ENCODE measurements at regions not wholly inside any gene's neighbourhood (a gene's known extent, or its start where the extent isn't known, plus 50 kb on each side); places are given as distances from the start of the nearest gene placed in this dataset.
A peak's percentile ranks its signal among the peaks of the same experiment; 100 is the strongest.

- intact Hi-C loops (cut with DNase I), result no loop called here
- TF ChIP-seq CTCF (IDR thresholded peaks at IDR 0.05), result no peak
- no peak overlapping the region for H3K4me3 ChIP-seq
- H3K27me3 ChIP-seq, result no peaks in the 10 kb centered on the region
- no peaks in the 10 kb centered on the region for H3K4me1 ChIP-seq
- H3K27ac ChIP-seq, result no peak overlapping the region
- no peaks in the 10 kb centered on the region for H3K36me3 ChIP-seq
- H3K9me3 ChIP-seq, result no peaks in the 10 kb centered on the region
- WGBS, 2 donors, result 91 to 93% methylated on average over 5 of the region's 5 CpGs
- DNase-seq, result no peak
Observed at GRCh38 chr10:113339121-113339520, 213.7 kb upstream of the HABP2 start.

- H3K27me3 ChIP-seq, result no peaks in the 10 kb centered on the region
- no peaks in the 10 kb centered on the region for H3K9me3 ChIP-seq
- H3K27ac ChIP-seq, result no peak overlapping the region
- no peak overlapping the region for H3K4me3 ChIP-seq
- no peaks in the 10 kb centered on the region for H3K36me3 ChIP-seq
- DNase-seq, result no peak
- intact Hi-C loops (cut with DNase I), result no loop called here
- H3K4me1 ChIP-seq, result no peaks in the 10 kb centered on the region
- 53 to 77% methylated on average over 5 of the region's 5 CpGs for WGBS, 2 donors
- TF ChIP-seq POLR2AphosphoS5 (IDR thresholded peaks at IDR 0.05), result no peak
- TF ChIP-seq POLR2A (IDR thresholded peaks at IDR 0.05), result no peak
- TF ChIP-seq EP300 (IDR thresholded peaks at IDR 0.05), result no peak
- no peak for TF ChIP-seq CTCF (IDR thresholded peaks at IDR 0.05)
Observed at GRCh38 chr10:113340282-113340681, 212.6 kb upstream of the HABP2 start.

GRCh38 chr10:113341138-113341537 is 211.7 kb upstream of the HABP2 start:
- Histone ChIP-seq H3K27me3 (no peaks in the 10 kb centered on the region), H3K9me3 (no peaks in the 10 kb centered on the region), H3K4me1 (no peaks in the 10 kb centered on the region), H3K36me3 (no peaks in the 10 kb centered on the region), H3K27ac (no peak overlapping the region), H3K4me3 (no peak overlapping the region)
- TF ChIP-seq POLR2A (IDR thresholded peaks at IDR 0.05) (no peak), CTCF (IDR thresholded peaks at IDR 0.05) (no peak), EP300 (IDR thresholded peaks at IDR 0.05) (no peak), POLR2AphosphoS5 (IDR thresholded peaks at IDR 0.05) (no peak)
- no peak for DNase-seq
- intact Hi-C loops (cut with DNase I), result no loop called here
- WGBS, 2 donors, result 91 to 94% methylated on average over 2 of the region's 2 CpGs

- WGBS, 2 donors, result 78 to 80% methylated on average over 7 of the region's 7 CpGs
- TF ChIP-seq POLR2AphosphoS5 (IDR thresholded peaks at IDR 0.05) (no peak), EP300 (IDR thresholded peaks at IDR 0.05) (no peak), POLR2A (IDR thresholded peaks at IDR 0.05) (no peak), CTCF (IDR thresholded peaks at IDR 0.05) (no peak)
- no peak for DNase-seq
- Histone ChIP-seq H3K9me3 (no peaks in the 10 kb centered on the region), H3K4me3 (no peak overlapping the region), H3K4me1 (peaks cover 0 to 12% (median 2%) of the 10 kb centered on the region in 4 donors), H3K36me3 (no peaks in the 10 kb centered on the region), H3K27me3 (no peaks in the 10 kb centered on the region), H3K27ac (no peak overlapping the region)
- intact Hi-C loops (cut with DNase I), result no loop called here
Observed at GRCh38 chr10:113345826-113346624, 206.8 kb upstream of the HABP2 start.

- H3K4me1 ChIP-seq, result peaks cover 0 to 12% (median 2%) of the 10 kb centered on the region in 4 donors
- peak; percentile 84 for DNase-seq
- no peaks in the 10 kb centered on the region for H3K9me3 ChIP-seq
- intact Hi-C loops (cut with DNase I), result no loop called here
- no peak overlapping the region for H3K4me3 ChIP-seq
- peak overlapping the region in 2 of 4 donors; percentile 5 to 52 for H3K27ac ChIP-seq
- H3K36me3 ChIP-seq, result no peaks in the 10 kb centered on the region
- TF ChIP-seq POLR2A (IDR thresholded peaks at IDR 0.05) (no peak), POLR2AphosphoS5 (IDR thresholded peaks at IDR 0.05) (no peak), CTCF (IDR thresholded peaks at IDR 0.05) (no peak), EP300 (IDR thresholded peaks at IDR 0.05) (no peak)
- WGBS, 2 donors, result 82 to 84% methylated on average over 4 of the region's 4 CpGs
- H3K27me3 ChIP-seq, result no peaks in the 10 kb centered on the region
Observed at GRCh38 chr10:113347508-113347907, 205.3 kb upstream of the HABP2 start.

All from sigmoid colon (tissue), 6 donors.